ENCODE measurements at regions not wholly inside any gene's neighbourhood (a gene's known extent, or its start where the extent isn't known, plus 50 kb on each side); places are given as distances from the start of the nearest gene placed in this dataset.
A peak's percentile ranks its signal among the peaks of the same experiment; 100 is the strongest.

- Mint-ChIP-seq H3K36me3 (no peaks in the 10 kb centered on the region), H3K27me3 (peaks cover 42 to 51% of the 10 kb centered on the region in 2 donors), H3K4me1 (peaks cover 2 to 5% (median 5%) of the 10 kb centered on the region in 3 donors), H3K9me3 (peaks cover 0 to 3% (median 0%) of the 10 kb centered on the region in 3 donors), H3K4me3 (peak overlapping the region; percentile 37 to 65 (median 62)), H3K27ac (no peak overlapping the region)
- no peaks in the 10 kb centered on the region for H3K36me3 ChIP-seq (ENCODE audit: control insufficient read depth in 2 of 2, extremely low read depth in 1 of 2, insufficient read depth in 1 of 2, low read length in 1 of 2)
- H3K9me3 ChIP-seq, result no peaks in the 10 kb centered on the region
- no peak for DNase-seq
- CTCF ChIA-PET, result no interaction called here
- POLR2A ChIA-PET, result no interaction called here
- H3K4me1 ChIP-seq (ENCODE audit: control insufficient read depth in 1 of 2, extremely low read depth in 1 of 2, insufficient read depth in 2 of 2, low read length in 2 of 2), result peaks cover 0 to 8% of the 10 kb centered on the region in 2 experiments
- ATAC-seq (replicated peaks in 1 of 4), result no peak
- H3K27me3 ChIP-seq (replicated peaks in 1 of 2; ENCODE audit: control insufficient read depth in 2 of 2, extremely low read depth in 1 of 2, insufficient read depth in 2 of 2, low read length in 1 of 2), result peaks cover 5 to 25% of the 10 kb centered on the region in 2 experiments
- H3K27ac ChIP-seq (ENCODE audit: low read length), result no peak overlapping the region
- no peak overlapping the region for H3K4me3 ChIP-seq (ENCODE audit: control insufficient read depth in 1 of 2, extremely low read depth in 1 of 2, low read length in 1 of 2)
- 16% methylated on average over 48 of the region's 49 CpGs for WGBS (ENCODE audit: insufficient coverage)
These were observed 201.2 kb upstream of the GAS1 start for GRCh38 chr9:87148331-87149104.

- Mint-ChIP-seq H3K9me3 (peaks cover 0 to 3% (median 0%) of the 10 kb centered on the region in 3 donors), H3K4me3 (no peak overlapping the region), H3K27me3 (peaks cover 47 to 51% of the 10 kb centered on the region in 2 donors), H3K36me3 (no peaks in the 10 kb centered on the region), H3K27ac (no peak overlapping the region), H3K4me1 (peaks cover 2 to 5% (median 5%) of the 10 kb centered on the region in 3 donors)
- Histone ChIP-seq H3K4me3 (ENCODE audit: control insufficient read depth in 1 of 2, extremely low read depth in 1 of 2, low read length in 1 of 2) (no peak overlapping the region), H3K4me1 (ENCODE audit: control insufficient read depth in 1 of 2, extremely low read depth in 1 of 2, insufficient read depth in 2 of 2, low read length in 2 of 2) (peaks cover 0 to 8% of the 10 kb centered on the region in 2 experiments), H3K36me3 (ENCODE audit: control insufficient read depth in 2 of 2, extremely low read depth in 1 of 2, insufficient read depth in 1 of 2, low read length in 1 of 2) (no peaks in the 10 kb centered on the region), H3K9me3 (no peaks in the 10 kb centered on the region), H3K27ac (ENCODE audit: low read length) (no peak overlapping the region), H3K27me3 (replicated peaks in 1 of 2; ENCODE audit: control insufficient read depth in 2 of 2, extremely low read depth in 1 of 2, insufficient read depth in 2 of 2, low read length in 1 of 2) (peaks cover 5 to 28% of the 10 kb centered on the region in 2 experiments)
- POLR2A ChIA-PET, result no interaction called here
- CTCF ChIA-PET, result no interaction called here
- DNase-seq (no peak), ATAC-seq (replicated peaks in 1 of 4) (no peak)
- 83% methylated on average over 1 of the region's 4 CpGs for WGBS (ENCODE audit: insufficient coverage)
These were observed 202.5 kb upstream of the GAS1 start for GRCh38 chr9:87149799-87150198.

GRCh38 chr9:87152256-87152655 is 204.9 kb upstream of the GAS1 start:
- Histone ChIP-seq H3K4me3 (ENCODE audit: control insufficient read depth in 1 of 2, extremely low read depth in 1 of 2, low read length in 1 of 2) (no peak overlapping the region), H3K27me3 (replicated peaks in 1 of 2; ENCODE audit: control insufficient read depth in 2 of 2, extremely low read depth in 1 of 2, insufficient read depth in 2 of 2, low read length in 1 of 2) (peaks cover 5 to 28% of the 10 kb centered on the region in 2 experiments), H3K36me3 (ENCODE audit: control insufficient read depth in 2 of 2, extremely low read depth in 1 of 2, insufficient read depth in 1 of 2, low read length in 1 of 2) (no peaks in the 10 kb centered on the region), H3K27ac (ENCODE audit: low read length) (no peak overlapping the region), H3K4me1 (ENCODE audit: control insufficient read depth in 1 of 2, extremely low read depth in 1 of 2, insufficient read depth in 2 of 2, low read length in 2 of 2) (peaks cover 0 to 8% of the 10 kb centered on the region in 2 experiments), H3K9me3 (no peaks in the 10 kb centered on the region)
- ChIA-PET POLR2A (no interaction called here), CTCF (no interaction called here)
- H3K27ac Mint-ChIP-seq, result no peak overlapping the region
- H3K9me3 Mint-ChIP-seq, result peaks cover 0 to 3% (median 0%) of the 10 kb centered on the region in 3 donors
- H3K4me3 Mint-ChIP-seq, result no peak overlapping the region
- 69% methylated on average over 5 of the region's 8 CpGs for WGBS (ENCODE audit: insufficient coverage)
- no peaks in the 10 kb centered on the region for H3K36me3 Mint-ChIP-seq
- no peak for ATAC-seq (replicated peaks in 1 of 4)
- H3K4me1 Mint-ChIP-seq, result peaks cover 2 to 5% (median 5%) of the 10 kb centered on the region in 3 donors
- H3K27me3 Mint-ChIP-seq, result peaks cover 42 to 46% of the 10 kb centered on the region in 2 donors
- no peak for DNase-seq

- 100% methylated on average over 1 of the region's 2 CpGs for WGBS (ENCODE audit: insufficient coverage)
- peaks cover 8% of the 10 kb centered on the region in 2 donors for H3K27me3 Mint-ChIP-seq
- Histone ChIP-seq H3K9me3 (no peaks in the 10 kb centered on the region), H3K4me3 (ENCODE audit: control insufficient read depth in 1 of 2, extremely low read depth in 1 of 2, low read length in 1 of 2) (no peak overlapping the region), H3K4me1 (ENCODE audit: control insufficient read depth in 1 of 2, extremely low read depth in 1 of 2, insufficient read depth in 2 of 2, low read length in 2 of 2) (no peaks in the 10 kb centered on the region), H3K27ac (ENCODE audit: low read length) (no peak overlapping the region), H3K36me3 (ENCODE audit: control insufficient read depth in 2 of 2, extremely low read depth in 1 of 2, insufficient read depth in 1 of 2, low read length in 1 of 2) (no peaks in the 10 kb centered on the region), H3K27me3 (replicated peaks in 1 of 2; ENCODE audit: control insufficient read depth in 2 of 2, extremely low read depth in 1 of 2, insufficient read depth in 2 of 2, low read length in 1 of 2) (peaks cover 2 to 3% of the 10 kb centered on the region in 2 experiments)
- no peaks in the 10 kb centered on the region for H3K36me3 Mint-ChIP-seq
- no peak for ATAC-seq (replicated peaks in 1 of 4)
- no peaks in the 10 kb centered on the region for H3K4me1 Mint-ChIP-seq
- H3K4me3 Mint-ChIP-seq, result no peak overlapping the region
- no peak overlapping the region for H3K27ac Mint-ChIP-seq
- peaks cover 0 to 2% (median 0%) of the 10 kb centered on the region in 3 donors for H3K9me3 Mint-ChIP-seq
- DNase-seq, result no peak
- POLR2A ChIA-PET, result no interaction called here
- CTCF ChIA-PET, result no interaction called here
These were observed 208.9 kb upstream of the GAS1 start for GRCh38 chr9:87156247-87156646.

- Histone ChIP-seq H3K4me3 (ENCODE audit: control insufficient read depth in 1 of 2, extremely low read depth in 1 of 2, low read length in 1 of 2) (no peak overlapping the region), H3K4me1 (ENCODE audit: control insufficient read depth in 1 of 2, extremely low read depth in 1 of 2, insufficient read depth in 2 of 2, low read length in 2 of 2) (no peaks in the 10 kb centered on the region), H3K9me3 (no peaks in the 10 kb centered on the region), H3K36me3 (ENCODE audit: control insufficient read depth in 2 of 2, extremely low read depth in 1 of 2, insufficient read depth in 1 of 2, low read length in 1 of 2) (no peaks in the 10 kb centered on the region), H3K27me3 (replicated peaks in 1 of 2; ENCODE audit: control insufficient read depth in 2 of 2, extremely low read depth in 1 of 2, insufficient read depth in 2 of 2, low read length in 1 of 2) (peaks cover 0 to 3% of the 10 kb centered on the region in 2 experiments), H3K27ac (ENCODE audit: low read length) (no peak overlapping the region)
- H3K4me3 Mint-ChIP-seq, result no peak overlapping the region
- no peaks in the 10 kb centered on the region for H3K9me3 Mint-ChIP-seq
- CTCF ChIA-PET, result no interaction called here
- no peak overlapping the region for H3K27ac Mint-ChIP-seq
- POLR2A ChIA-PET, result no interaction called here
- H3K36me3 Mint-ChIP-seq, result no peaks in the 10 kb centered on the region
- DNase-seq, result no peak
- WGBS (ENCODE audit: insufficient coverage), result 82% methylated on average over 7 of the region's 10 CpGs
- peaks cover 4 to 5% of the 10 kb centered on the region in 2 donors for H3K27me3 Mint-ChIP-seq
- ATAC-seq (replicated peaks in 1 of 4), result no peak
- no peaks in the 10 kb centered on the region for H3K4me1 Mint-ChIP-seq
These were observed 210.2 kb upstream of the GAS1 start for GRCh38 chr9:87157366-87158031.

GRCh38 chr9:87158765-87159164 is 211.5 kb upstream of the GAS1 start:
- Mint-ChIP-seq H3K27me3 (peaks cover 4 to 5% of the 10 kb centered on the region in 2 donors), H3K36me3 (no peaks in the 10 kb centered on the region), H3K4me1 (no peaks in the 10 kb centered on the region), H3K27ac (no peak overlapping the region), H3K9me3 (no peaks in the 10 kb centered on the region), H3K4me3 (no peak overlapping the region)
- ChIA-PET POLR2A (no interaction called here), CTCF (no interaction called here)
- Histone ChIP-seq H3K4me3 (ENCODE audit: control insufficient read depth in 1 of 2, extremely low read depth in 1 of 2, low read length in 1 of 2) (no peak overlapping the region), H3K36me3 (ENCODE audit: control insufficient read depth in 2 of 2, extremely low read depth in 1 of 2, insufficient read depth in 1 of 2, low read length in 1 of 2) (no peaks in the 10 kb centered on the region), H3K27ac (ENCODE audit: low read length) (no peak overlapping the region), H3K9me3 (no peaks in the 10 kb centered on the region), H3K27me3 (replicated peaks in 1 of 2; ENCODE audit: control insufficient read depth in 2 of 2, extremely low read depth in 1 of 2, insufficient read depth in 2 of 2, low read length in 1 of 2) (peaks cover 0 to 3% of the 10 kb centered on the region in 2 experiments), H3K4me1 (ENCODE audit: control insufficient read depth in 1 of 2, extremely low read depth in 1 of 2, insufficient read depth in 2 of 2, low read length in 2 of 2) (no peaks in the 10 kb centered on the region)
- ATAC-seq (replicated peaks in 1 of 4) (no peak), DNase-seq (no peak)
- 100% methylated on average over 1 of the region's 2 CpGs for WGBS (ENCODE audit: insufficient coverage)

Measured in T-cell (primary cell).